T-helper 17 cell (primary cell): ENCODE measurements at regions not wholly inside any gene's neighbourhood (a gene's known extent, or its start where the extent isn't known, plus 50 kb on each side); places are given as distances from the start of the nearest gene placed in this dataset.
"Not testable (repeated sequence)": the region's sequence is repeated elsewhere in the genome, so short reads cannot be mapped to it uniquely, and the experiment has no call there.

Experiments used
- ATAC-seq: fragments of 150-1000 bp; cut with Tn5 transposase; 2 replicates; pipeline ENCODE4 v1.10.0; 2021; ENCODE audit warnings: mild to moderate bottlenecking, moderate library complexity
- DNase-seq, 3 donors: peaks; one replicate each; pipeline versions ENCODE4 v3.0.0 to v3.0.0-alpha.2; 2020 to 2021
- H3K9me3 ChIP-seq: one replicate; pipeline ENCODE4 v1.7.0; 2013; ENCODE audit warnings: low read length, mild to moderate bottlenecking; ENCODE audit not compliant: control insufficient read depth, poor library complexity, severe bottlenecking
- H3K27ac Mint-ChIP-seq: one replicate; pipeline ENCODE4 v1.8.0; 2022; ENCODE audit warnings: mild to moderate bottlenecking, moderate library complexity, mixed read lengths
- H3K27me3 Mint-ChIP-seq: one replicate; pipeline ENCODE4 v1.8.0; 2022; ENCODE audit warnings: mixed read lengths
- H3K36me3 Mint-ChIP-seq: one replicate; pipeline ENCODE4 v1.8.0; 2022; ENCODE audit warnings: low read depth, mixed read lengths
- H3K4me1 Mint-ChIP-seq: one replicate; pipeline ENCODE4 v1.8.0; 2022; ENCODE audit warnings: mild to moderate bottlenecking, mixed read lengths
- H3K4me3 Mint-ChIP-seq: one replicate; pipeline ENCODE4 v1.8.0; 2022; ENCODE audit warnings: mild to moderate bottlenecking, moderate library complexity, mixed read lengths

DNA sequence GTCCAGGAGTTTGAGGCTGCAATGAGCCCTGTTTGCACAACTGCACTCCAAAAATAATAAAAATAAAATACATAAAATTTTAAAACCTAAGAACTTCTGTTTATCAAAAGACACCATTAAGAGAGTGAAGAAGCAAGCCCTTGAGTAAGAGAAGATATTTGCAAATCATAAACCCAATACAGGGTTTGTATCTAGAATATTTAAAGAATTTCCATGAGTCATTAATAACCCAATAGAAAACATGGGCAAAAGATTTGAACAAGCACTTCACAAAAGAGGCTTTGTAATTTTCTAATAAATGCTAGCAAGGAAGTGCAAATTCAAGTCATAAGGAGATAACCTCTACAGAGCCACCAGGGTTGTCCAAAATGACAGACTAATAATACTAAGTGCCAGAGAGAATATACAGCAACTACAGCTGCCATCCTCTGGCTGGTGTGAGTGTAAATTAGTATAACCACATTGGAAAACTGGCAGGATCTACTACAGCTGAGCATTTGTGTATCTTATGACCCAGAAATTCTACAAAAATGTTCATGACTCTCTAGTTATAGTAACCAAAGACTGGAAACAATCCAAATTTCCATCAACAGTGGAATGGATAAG lies 133.0 kb upstream of the PLGLB2 start:
- not testable (repeated sequence) for H3K36me3 Mint-ChIP-seq, ATAC-seq, H3K27ac Mint-ChIP-seq, DNase-seq, H3K4me1 Mint-ChIP-seq, H3K4me3 Mint-ChIP-seq, H3K9me3 ChIP-seq, H3K27me3 Mint-ChIP-seq

DNA sequence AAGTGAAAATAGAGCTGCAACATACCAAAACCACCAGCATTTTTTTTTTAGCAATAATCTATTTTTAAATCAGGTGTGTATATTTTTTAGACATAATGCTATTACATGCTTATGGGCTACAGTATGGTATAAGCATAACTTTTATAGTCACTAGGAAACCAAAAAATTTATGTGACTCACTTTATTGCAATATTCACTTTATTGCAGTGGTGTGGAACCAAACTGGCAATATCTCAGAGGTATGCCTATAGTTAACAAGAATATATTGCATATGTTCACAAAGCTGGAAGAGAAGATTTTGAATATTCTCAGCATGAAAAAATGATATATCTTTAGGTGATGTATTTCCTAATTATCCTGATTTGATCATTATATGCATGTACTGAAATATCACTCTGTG lies 128.8 kb upstream of the PLGLB2 start:
- H3K27ac Mint-ChIP-seq, result not testable (repeated sequence)

DNA sequence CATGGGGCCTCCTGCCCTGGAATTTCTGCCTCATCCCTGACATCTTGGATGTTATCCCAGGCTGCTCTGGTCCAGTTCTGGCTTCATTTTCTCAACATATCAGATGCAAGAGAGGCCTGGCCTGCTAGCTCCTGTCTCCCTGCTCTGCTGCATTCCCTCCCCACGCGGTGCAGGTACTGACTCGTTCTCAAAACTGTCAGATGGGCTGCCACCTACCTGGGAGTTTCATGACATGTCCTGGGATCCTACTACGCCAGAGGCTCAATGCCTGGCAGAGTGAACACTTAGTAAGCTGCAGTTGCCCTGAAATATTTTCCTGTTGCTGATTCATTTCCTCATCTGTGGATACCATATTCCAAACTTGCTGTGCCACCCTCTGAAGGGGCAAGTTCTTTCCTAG lies 126.7 kb upstream of the PLGLB2 start:
- H3K27ac Mint-ChIP-seq, H3K27me3 Mint-ChIP-seq, DNase-seq, H3K9me3 ChIP-seq, H3K36me3 Mint-ChIP-seq, ATAC-seq, H3K4me1 Mint-ChIP-seq, H3K4me3 Mint-ChIP-seq: not testable (repeated sequence)

More for the DNA sequence above, 128.8 kb upstream of the PLGLB2 start:
- H3K36me3 Mint-ChIP-seq, H3K4me1 Mint-ChIP-seq, H3K27me3 Mint-ChIP-seq, ATAC-seq, DNase-seq, H3K4me3 Mint-ChIP-seq, H3K9me3 ChIP-seq: not testable (repeated sequence)

DNA sequence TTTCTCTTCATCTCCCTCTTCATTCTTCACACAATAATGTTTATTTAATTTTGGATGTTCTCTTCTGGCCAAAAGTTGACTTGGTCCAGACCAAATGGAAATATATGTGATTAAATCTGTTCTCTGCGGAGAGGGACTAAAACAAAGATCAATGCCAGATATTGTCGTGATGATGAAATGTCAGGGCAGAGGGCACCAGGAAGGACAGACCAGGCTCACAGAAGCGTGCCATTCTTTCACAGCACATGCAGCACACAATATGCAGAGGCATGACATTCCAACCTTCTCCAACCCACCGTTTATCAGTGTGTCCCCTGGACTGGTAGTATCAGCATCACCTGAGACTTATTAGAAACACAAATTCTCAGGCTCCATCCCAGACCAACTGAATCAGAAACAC lies 125.2 kb upstream of the PLGLB2 start:
- H3K27me3 Mint-ChIP-seq, H3K9me3 ChIP-seq, ATAC-seq, H3K4me1 Mint-ChIP-seq, H3K36me3 Mint-ChIP-seq, H3K4me3 Mint-ChIP-seq, DNase-seq, H3K27ac Mint-ChIP-seq: not testable (repeated sequence)

DNA sequence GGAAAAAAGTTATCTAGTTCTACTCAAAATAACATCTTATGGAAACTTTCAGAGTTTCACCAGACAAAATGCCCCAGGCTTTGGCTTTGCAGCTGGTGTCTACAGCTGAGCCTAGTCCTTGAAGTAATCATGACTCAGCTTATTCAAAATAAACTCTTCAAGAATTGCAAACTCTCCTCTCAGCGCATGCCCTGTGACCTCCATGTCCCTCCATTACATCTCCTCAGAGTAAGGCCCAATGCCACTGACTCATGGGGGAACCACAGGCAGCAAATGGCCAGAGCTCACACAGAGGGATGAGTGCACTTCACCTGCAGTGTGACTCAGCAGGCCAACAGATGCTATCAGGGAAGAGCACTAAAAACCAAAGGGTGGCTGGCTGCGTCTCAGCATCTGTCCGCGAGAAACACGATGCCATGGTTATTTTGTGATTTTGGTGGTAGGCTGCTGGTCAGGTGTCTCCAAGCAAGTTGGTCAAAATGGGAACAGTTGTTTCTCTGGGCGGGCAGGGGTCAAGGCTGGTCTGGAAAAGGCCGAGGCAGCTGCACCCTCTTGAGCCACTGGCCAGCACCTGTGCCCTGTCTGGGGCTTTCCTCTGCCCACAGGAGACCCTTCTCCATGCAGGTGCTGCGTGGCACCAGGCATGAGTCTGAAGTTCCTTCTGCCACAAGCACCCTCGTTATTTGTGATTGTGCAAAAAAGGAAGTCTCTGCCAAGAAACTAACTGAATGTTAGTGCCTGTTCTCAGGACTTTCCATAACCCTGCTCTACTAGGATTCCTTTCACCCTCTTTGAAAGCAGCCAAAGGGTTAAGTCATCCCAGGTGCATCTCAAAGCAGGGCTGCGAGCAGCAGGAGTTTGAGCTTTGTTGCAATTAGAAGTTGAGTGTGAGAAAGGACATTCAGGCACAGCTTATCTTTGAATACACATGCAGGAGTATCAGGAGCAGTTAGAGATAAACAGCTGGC lies 118.1 kb upstream of the PLGLB2 start:
- not testable (repeated sequence) for ATAC-seq, H3K4me3 Mint-ChIP-seq, H3K36me3 Mint-ChIP-seq, H3K27ac Mint-ChIP-seq, H3K4me1 Mint-ChIP-seq, H3K27me3 Mint-ChIP-seq, DNase-seq, H3K9me3 ChIP-seq

DNA sequence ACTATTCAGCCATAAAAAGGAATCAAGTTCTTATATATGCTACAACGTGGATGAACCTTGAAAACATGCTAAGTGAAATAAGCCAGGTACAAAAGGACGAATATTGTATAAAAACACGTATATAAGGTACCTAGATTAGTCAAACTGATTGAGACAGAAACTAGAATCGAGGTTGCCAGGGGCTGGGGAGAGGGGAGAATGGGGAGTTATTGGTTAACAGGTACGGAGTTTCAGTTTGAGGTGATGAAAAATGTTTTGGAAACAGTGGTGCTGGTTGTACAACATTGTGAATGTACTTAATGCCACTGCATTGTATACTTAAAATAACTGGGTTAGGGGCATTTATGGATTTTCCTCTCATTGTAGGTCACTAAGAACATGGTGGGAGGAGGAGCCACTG lies 117.0 kb upstream of the PLGLB2 start:
- H3K4me1 Mint-ChIP-seq, DNase-seq, H3K27ac Mint-ChIP-seq, H3K27me3 Mint-ChIP-seq, H3K36me3 Mint-ChIP-seq, ATAC-seq, H3K4me3 Mint-ChIP-seq, H3K9me3 ChIP-seq: not testable (repeated sequence)

DNA sequence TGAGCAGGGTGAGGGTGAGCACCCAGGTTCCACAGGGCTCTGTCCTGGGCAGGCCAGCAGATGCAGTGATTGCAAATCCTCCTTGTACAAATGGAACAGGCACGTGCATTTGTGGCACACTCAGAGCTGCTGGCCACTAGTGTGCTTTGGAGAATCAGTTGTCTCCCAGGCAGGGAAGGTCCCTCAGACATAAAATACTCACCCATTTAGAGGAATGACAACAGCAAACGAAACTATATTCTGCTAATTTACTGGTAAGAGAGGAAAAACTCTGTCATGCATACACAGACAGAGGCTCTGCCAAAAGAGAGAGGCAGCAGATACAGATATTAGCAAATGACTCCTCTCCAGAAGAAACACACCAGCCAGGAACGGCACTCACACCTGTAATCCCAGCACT lies 116.5 kb upstream of the PLGLB2 start:
- not testable (repeated sequence) for H3K4me3 Mint-ChIP-seq, H3K27me3 Mint-ChIP-seq, DNase-seq, H3K9me3 ChIP-seq, H3K36me3 Mint-ChIP-seq, H3K4me1 Mint-ChIP-seq, ATAC-seq
- H3K27ac Mint-ChIP-seq, result peak overlapping the region; percentile 63

DNA sequence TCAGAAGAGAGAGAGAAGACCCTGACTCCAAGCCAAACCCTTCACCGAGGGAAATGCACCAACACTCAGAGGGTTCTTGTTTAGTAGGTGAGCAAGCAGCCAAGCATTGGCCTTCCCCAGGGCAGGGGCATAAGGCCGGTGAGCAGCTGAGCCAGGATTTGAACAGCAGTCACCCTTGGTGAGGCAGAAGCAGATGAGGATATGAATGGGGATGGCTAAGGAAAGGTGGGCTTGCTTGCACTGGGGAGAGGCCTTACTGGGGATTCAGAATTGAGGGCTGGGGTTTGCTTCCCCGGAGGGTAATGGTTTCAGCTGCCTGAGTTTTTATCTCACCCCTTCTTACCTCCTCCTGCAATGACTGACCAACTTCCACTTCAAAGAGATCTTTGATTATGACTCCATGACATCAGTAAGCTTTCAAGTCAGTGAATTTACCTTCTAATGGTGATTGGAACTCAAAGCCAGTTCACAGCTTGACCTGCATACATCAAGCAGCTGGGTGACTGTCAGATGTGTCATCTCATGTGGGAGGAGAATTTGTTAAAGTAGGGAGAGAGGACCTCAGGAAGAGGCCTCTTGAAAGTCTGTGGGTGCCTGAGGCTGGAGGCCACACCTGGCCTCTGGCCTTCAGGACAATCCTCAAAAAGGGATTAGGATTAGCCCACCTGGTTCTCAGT lies 114.5 kb upstream of the PLGLB2 start:
- ATAC-seq, DNase-seq, H3K9me3 ChIP-seq, H3K4me1 Mint-ChIP-seq, H3K36me3 Mint-ChIP-seq, H3K27me3 Mint-ChIP-seq, H3K27ac Mint-ChIP-seq, H3K4me3 Mint-ChIP-seq: not testable (repeated sequence)

DNA sequence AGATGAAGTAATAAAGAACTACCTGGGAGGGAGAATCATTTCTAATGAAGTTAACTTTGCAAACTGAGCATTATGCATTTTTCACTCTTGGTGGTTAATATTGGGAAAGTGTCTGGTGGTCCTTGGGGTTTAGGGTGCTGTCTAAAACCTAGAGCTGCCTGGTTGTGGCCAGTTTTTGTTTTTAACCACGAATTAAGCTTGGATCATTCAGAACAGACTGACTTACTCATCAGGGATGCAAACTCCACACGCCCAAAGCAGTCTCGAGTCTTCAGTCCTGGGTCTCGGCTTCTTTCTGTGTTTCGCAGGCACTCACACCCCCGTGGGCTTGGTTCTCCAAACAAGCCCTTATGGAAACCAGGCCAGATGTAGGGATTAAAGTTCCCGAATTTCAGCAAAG lies 113.8 kb upstream of the PLGLB2 start:
- not testable (repeated sequence) for H3K9me3 ChIP-seq, H3K4me1 Mint-ChIP-seq, ATAC-seq, H3K36me3 Mint-ChIP-seq, H3K4me3 Mint-ChIP-seq, H3K27me3 Mint-ChIP-seq, DNase-seq, H3K27ac Mint-ChIP-seq

DNA sequence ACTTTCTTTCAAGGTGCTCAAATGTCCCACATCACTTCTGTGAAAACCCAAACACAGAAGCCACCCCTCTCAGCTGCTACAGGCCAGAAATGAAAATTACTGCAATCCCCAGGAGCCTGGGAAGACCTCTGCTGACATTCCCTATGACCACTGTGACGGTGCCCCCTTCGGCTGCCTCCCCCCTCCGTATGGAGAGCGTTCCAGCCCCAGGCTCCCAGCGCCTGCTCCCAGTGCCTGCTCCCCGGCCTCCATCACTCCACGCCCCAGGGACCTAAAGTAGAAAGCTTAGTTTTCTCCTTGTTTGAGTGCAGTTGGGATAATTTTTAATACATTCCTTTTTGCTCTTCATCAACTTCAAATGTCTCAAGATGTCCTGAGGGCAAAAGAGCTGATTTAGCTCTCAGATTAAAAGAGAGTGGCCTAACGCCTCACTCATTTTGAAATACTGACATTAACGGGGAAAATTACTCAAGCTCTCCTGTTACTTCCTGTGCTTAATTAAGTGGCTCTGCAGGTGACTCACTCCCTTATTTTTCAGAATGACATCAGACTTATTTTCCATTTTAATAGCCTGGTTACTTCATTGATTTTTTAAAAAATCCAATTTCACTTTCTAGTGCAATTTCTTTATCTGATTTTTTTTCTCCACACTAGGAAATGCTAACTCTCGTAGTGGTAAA lies 112.8 kb upstream of the PLGLB2 start:
- H3K36me3 Mint-ChIP-seq, ATAC-seq, H3K4me1 Mint-ChIP-seq, H3K27ac Mint-ChIP-seq, H3K9me3 ChIP-seq, H3K27me3 Mint-ChIP-seq, DNase-seq, H3K4me3 Mint-ChIP-seq: not testable (repeated sequence)

DNA sequence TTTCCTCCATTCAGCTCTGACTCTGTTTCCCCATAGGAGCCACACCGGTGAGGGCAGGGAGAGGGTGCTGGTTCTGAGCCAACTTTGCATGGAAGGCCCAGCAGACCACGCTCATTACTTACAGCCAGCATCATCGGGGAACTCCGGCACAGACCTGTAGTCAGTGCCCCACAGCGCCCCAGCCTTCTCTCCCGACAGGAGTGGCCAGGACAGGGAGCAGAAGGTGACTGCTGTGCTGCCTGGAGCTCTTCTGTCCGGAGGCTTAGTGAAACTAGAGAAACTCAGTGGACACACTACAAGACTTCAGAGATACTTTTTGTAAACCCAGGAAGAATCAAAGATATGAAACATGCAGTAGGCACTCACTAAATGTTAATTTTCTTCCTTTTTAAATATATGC lies 111.6 kb upstream of the PLGLB2 start:
- not testable (repeated sequence) for H3K36me3 Mint-ChIP-seq, DNase-seq, H3K4me1 Mint-ChIP-seq, H3K4me3 Mint-ChIP-seq, H3K27ac Mint-ChIP-seq, ATAC-seq, H3K27me3 Mint-ChIP-seq, H3K9me3 ChIP-seq

DNA sequence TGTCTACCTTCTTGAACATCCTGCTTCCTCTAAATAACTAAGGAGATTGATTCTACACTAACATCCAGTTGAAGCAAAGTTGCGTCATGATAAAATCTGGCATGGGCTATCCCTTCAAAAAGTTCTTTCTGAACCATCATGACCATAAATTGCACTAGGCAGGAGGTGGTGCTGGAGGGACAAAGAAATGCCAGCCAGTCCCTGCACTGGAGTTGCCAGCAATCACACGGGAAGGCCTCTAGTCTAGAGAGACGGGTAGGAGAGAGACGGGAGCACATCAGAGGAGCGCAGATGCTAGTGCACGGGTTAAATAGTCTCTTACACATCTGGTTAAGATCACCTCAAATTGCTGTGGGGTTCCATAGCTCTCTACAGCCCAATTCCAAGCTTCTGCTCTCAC lies 111.2 kb upstream of the PLGLB2 start:
- not testable (repeated sequence) for DNase-seq, H3K4me3 Mint-ChIP-seq, ATAC-seq, H3K27ac Mint-ChIP-seq, H3K36me3 Mint-ChIP-seq, H3K27me3 Mint-ChIP-seq, H3K4me1 Mint-ChIP-seq, H3K9me3 ChIP-seq
